K562 (cell line): ENCODE measurements at regions not wholly inside any gene's neighbourhood (a gene's known extent, or its start where the extent isn't known, plus 50 kb on each side); places are given as distances from the start of the nearest gene placed in this dataset.

ENCODE experiments used
- ATAC-seq: fragments of 200-7000 bp; cut with Tn5 transposase; 3 replicates; pipeline ENCODE4 v1.9.1; 2020; ENCODE audit warnings: moderate library complexity
- BruUV-seq: library from RNA; stranded (reverse); fragments of 400-500 nt; replicated peaks from 2 replicates; lab custom pipeline; 2021; lab: Mats Ljungman, UMichigan
- CTCF ChIA-PET: fragments of 300-600 bp; formaldehyde crosslinking; extraction: SDS; loops from one replicate; lab custom pipeline; 2021; ENCODE audit warnings: low intra/inter-chr PET ratio; lab: Yijun Ruan, JAX
- POLR2A ChIA-PET: fragments of 300-600, 350-650 bp; sonication (Branson Sonifier 250); formaldehyde crosslinking; extraction: SDS; loops from one replicate; lab custom pipeline; 2021; ENCODE audit warnings: antibody characterized with exemption, inconsistent platforms; lab: Yijun Ruan, JAX
- DNase-seq, 4 experiments: peaks; one replicate each; pipeline versions ENCODE4 v3.0.0 to v3.0.0-alpha.2; 2011 to 2018; ENCODE audit warnings: low spot score in 3 of 4, mixed read lengths in 3 of 4; ENCODE audit errors: extremely low read depth in 1 of 4
- FAIRE-seq: peaks from 2 replicates; lab custom pipeline; 2011; peaks lifted over from hg19 to GRCh38; lab: Jason Lieb, UNC
- H2AFZ ChIP-seq: 2 replicates; pipeline ENCODE4 v1.6.0; 2011; ENCODE audit warnings: low read depth, low read length, control low read depth, inconsistent platforms
- H3K27ac ChIP-seq: fragments of 200-600 bp; 3 replicates; pipeline ENCODE4 v1.8.0; 2011; ENCODE audit warnings: low read depth, mild to moderate bottlenecking, control low read depth, inconsistent platforms, low read length, moderate library complexity, mixed read lengths; ENCODE audit errors: extremely low read depth
- H3K27me3 ChIP-seq, 2 experiments: fragments of 300-600 bp in 1 of 2; 2 replicates in 1 of 2; 3 replicates in 1 of 2; pipeline versions ENCODE4 v1.6.0 to v1.8.0; 2011; ENCODE audit warnings: inconsistent platforms in 2 of 2, low read length in 2 of 2, mild to moderate bottlenecking in 1 of 2, mixed read lengths in 1 of 2, moderate library complexity in 1 of 2; ENCODE audit not compliant: control insufficient read depth in 2 of 2, insufficient read depth in 2 of 2
- H3K36me3 ChIP-seq: fragments of 300-600 bp; 3 replicates; pipeline ENCODE4 v1.8.0; 2011; ENCODE audit warnings: mild to moderate bottlenecking, low read length, inconsistent platforms; ENCODE audit not compliant: control insufficient read depth, insufficient read depth
- H3K4me1 ChIP-seq, 2 experiments: fragments of 200-600 bp in 1 of 2; replicated peaks in 1 of 2; 2 replicates in 1 of 2; 3 replicates in 1 of 2; pipeline versions ENCODE4 v1.5.1 to v1.8.0; 2011; ENCODE audit warnings: inconsistent platforms in 2 of 2, low read length in 2 of 2, mild to moderate bottlenecking in 1 of 2, mixed read lengths in 1 of 2, moderate library complexity in 1 of 2; ENCODE audit not compliant: control insufficient read depth in 2 of 2, insufficient read depth in 2 of 2
- H3K4me2 ChIP-seq: 2 replicates; pipeline ENCODE4 v1.6.1; 2011; ENCODE audit warnings: low read length, control low read depth, inconsistent platforms, mixed read lengths; ENCODE audit not compliant: insufficient read depth
- H3K4me3 ChIP-seq: fragments of 200-600 bp; sonication (generic), shearing (Covaris generic); 2 replicates; pipeline ENCODE4 v1.5.1; 2016; ENCODE audit warnings: control low read depth, inconsistent platforms
- H3K79me2 ChIP-seq: fragments of 200-600 bp; 3 replicates; pipeline ENCODE4 v1.8.0; 2011; ENCODE audit warnings: low read length, inconsistent platforms; ENCODE audit not compliant: control insufficient read depth, insufficient read depth
- H3K9ac ChIP-seq, 2 experiments: 2 replicates each; pipeline versions ENCODE4 v1.6.0 to v1.6.1; 2011; ENCODE audit warnings: low read depth in 2 of 2, low read length in 2 of 2, control low read depth in 1 of 2, inconsistent platforms in 1 of 2, mild to moderate bottlenecking in 1 of 2, mixed read lengths in 1 of 2; ENCODE audit not compliant: insufficient read depth in 1 of 2
- H3K9me1 ChIP-seq: one replicate; pipeline ENCODE4 v1.6.0; 2011; ENCODE audit warnings: inconsistent platforms, mild to moderate bottlenecking, low read length, moderate library complexity; ENCODE audit not compliant: control insufficient read depth, insufficient read depth
- H3K9me3 ChIP-seq: replicated peaks from 2 replicates; pipeline ENCODE4 v1.5.1; 2011; ENCODE audit warnings: low read depth, low read length, inconsistent platforms; ENCODE audit not compliant: control insufficient read depth, insufficient read depth
- H4K20me1 ChIP-seq: replicated peaks from 2 replicates; pipeline ENCODE4 v1.6.1; 2011; ENCODE audit warnings: low read length, inconsistent platforms, mixed read lengths; ENCODE audit not compliant: control insufficient read depth, insufficient read depth
- DMBX1 ChIP-seq: fragments of 250-450 bp; sonication (Bioruptor Pico); IDR thresholded peaks from 2 replicates; pipeline ENCODE4 v1.8.0; 2022; ENCODE audit warnings: inconsistent platforms, mild to moderate bottlenecking, moderate library complexity, borderline replicate concordance
- FOSL1 ChIP-seq: fragments of 200-800 bp; sonication (Bioruptor generic); conservative IDR thresholded peaks from 2 replicates; pipeline ENCODE4 v1.6.1; 2016; ENCODE audit warnings: missing genetic modification characterization, missing compliant biosample characterization
- HDAC8 ChIP-seq: fragments of 450-650 bp; IDR thresholded peaks from 2 replicates; pipeline ENCODE4 v1.6.1; 2016; ENCODE audit warnings: mild to moderate bottlenecking, missing genetic modification characterization, moderate library complexity, missing compliant biosample characterization
- ILK ChIP-seq: fragments of 450-650 bp; IDR thresholded peaks from 2 replicates; pipeline ENCODE4 v1.6.1; 2016; ENCODE audit warnings: missing genetic modification characterization, low read depth, mild to moderate bottlenecking, missing compliant biosample characterization, moderate library complexity, borderline replicate concordance
- KLF6 ChIP-seq: fragments of 250-450 bp; sonication (Bioruptor Pico); IDR thresholded peaks from 2 replicates; pipeline ENCODE4 v1.4.0; 2020; ENCODE audit warnings: mild to moderate bottlenecking, moderate library complexity, borderline replicate concordance
- NCOR1 ChIP-seq: fragments of 450-650 bp; IDR thresholded peaks from 2 replicates; pipeline ENCODE4 v1.6.1; 2016; ENCODE audit warnings: mild to moderate bottlenecking, moderate library complexity
- RFX7 ChIP-seq: fragments of 250-450 bp; sonication (Bioruptor Pico); IDR thresholded peaks from 2 replicates; pipeline ENCODE4 v1.5.1; 2021; ENCODE audit warnings: mild to moderate bottlenecking
- SIN3B ChIP-seq: fragments of 450-650 bp; IDR thresholded peaks from 2 replicates; pipeline ENCODE4 v1.6.1; 2017; ENCODE audit warnings: low read depth, mild to moderate bottlenecking, moderate library complexity
- SMARCA5 ChIP-seq: fragments of 450-650 bp; IDR thresholded peaks from 2 replicates; pipeline ENCODE4 v1.6.1; 2016
- TCFL5 ChIP-seq: fragments of 250-450 bp; sonication (Bioruptor Pico); conservative IDR thresholded peaks from 2 replicates; pipeline ENCODE4 v1.6.1; 2021; ENCODE audit warnings: mild to moderate bottlenecking, moderate library complexity, matching md5 sums
- TEAD4 ChIP-seq, 2 experiments: sonication (generic) in 1 of 2; formaldehyde crosslinking in 1 of 2; IDR thresholded peaks; 2 replicates each; pipeline versions ENCODE4 v1.6.1 to v1.8.0; 2012 to 2022; ENCODE audit warnings: borderline replicate concordance in 1 of 2, inconsistent platforms in 1 of 2, low read length in 1 of 2, mild to moderate bottlenecking in 1 of 2, missing genetic modification reagents in 1 of 2
- TRIM28 ChIP-seq: fragments of 450-650 bp; IDR thresholded peaks from 2 replicates; pipeline ENCODE4 v1.6.1; 2017
- ZNF174 ChIP-seq: fragments of 250-450 bp; sonication (Bioruptor Pico); IDR thresholded peaks from 2 replicates; pipeline ENCODE4 v1.4.0; 2020; ENCODE audit warnings: mild to moderate bottlenecking
- ZNF444 ChIP-seq: fragments of 250-450 bp; sonication (Bioruptor Pico); IDR thresholded peaks from 2 replicates; pipeline ENCODE4 v1.4.0; 2020; ENCODE audit warnings: mild to moderate bottlenecking, moderate library complexity
- ZNF561 ChIP-seq: fragments of 450-650 bp; formaldehyde crosslinking; conservative IDR thresholded peaks from 2 replicates; pipeline ENCODE4 v1.4.0; 2020; ENCODE audit warnings: mild to moderate bottlenecking, moderate library complexity
- ZNF785 ChIP-seq: fragments of 250-450 bp; sonication (Bioruptor Pico); IDR thresholded peaks from 2 replicates; pipeline ENCODE4 v1.4.0; 2020; ENCODE audit warnings: mild to moderate bottlenecking
- ZNF830 ChIP-seq: fragments of 250-450 bp; sonication (Bioruptor Pico); IDR thresholded peaks from 2 replicates; pipeline ENCODE4 v1.5.0; 2021; ENCODE audit warnings: mild to moderate bottlenecking
- WGBS: fragments of 100-300 bp; shearing (Covaris generic); methylation state at CpG from one replicate; pipeline ENCODE4 v1.1.6; 2016; ENCODE audit warnings: low coverage, mixed read lengths; ENCODE audit not compliant: insufficient coverage; ENCODE audit errors: missing lambda C conversion rate; 5-methylcytosine and 5-hydroxymethylcytosine counted together
- in situ Hi-C: fragments of 300-500 bp; cut with MboI; formaldehyde crosslinking; loops from 4 replicates; pipeline ENCODE4 v1.15.0; 2018; ENCODE audit warnings: inconsistent platforms, mixed read lengths
- intact Hi-C: fragments of 100-400 bp; cut with micrococcal nuclease; formaldehyde crosslinking; loops from 2 replicates; pipeline ENCODE4 v1.14.2; 2022
- TF ChIP-seq, protein P1 (sequence below): fragments of 450-650 bp; IDR thresholded peaks from 2 replicates; pipeline ENCODE4 v1.6.1; 2017; ENCODE audit warnings: antibody characterized with exemption, mild to moderate bottlenecking
- TF ChIP-seq, protein P2 (sequence below): fragments of 450-650 bp; IDR thresholded peaks from 2 replicates; pipeline ENCODE4 v1.6.1; 2016; ENCODE audit warnings: antibody characterized with exemption

GRCh38 chr20:58567437-58567836 lies 52.2 kb upstream of the APCDD1L start:
- no peaks in the 10 kb centered on the region for H4K20me1 ChIP-seq
- peaks cover 45 to 61% of the 10 kb centered on the region in 2 experiments for H3K27me3 ChIP-seq
- FAIRE-seq, result no peak
- ChIA-PET CTCF (no interaction called here), POLR2A (interaction anchor here (0.7 kb wide), 1 partner anchor 837 kb away, joined by 3 read pairs; no protein-coding TSS in a partner anchor)
- DNase-seq, result no peak
- BruUV-seq, result no TSS peak
- intact Hi-C loops, result no loop called here
- no peak overlapping the region for H3K9ac ChIP-seq
- ATAC-seq, result no peak
- H3K9me1 ChIP-seq, result no peaks in the 10 kb centered on the region
- H3K4me3 ChIP-seq, result no peak overlapping the region
- no peaks in the 10 kb centered on the region for H3K79me2 ChIP-seq
- H3K27ac ChIP-seq, result no peak overlapping the region
- TF ChIP-seq ZNF561 (CRISPR knock-in tag) (no peak), ZNF444 (CRISPR knock-in tag) (no peak), RFX7 (no peak), DMBX1 (no peak), ZNF785 (no peak), SMARCA5 (no peak), HDAC8 (tag) (no peak), ZNF830 (no peak), TRIM28 (no peak), ILK (tag) (no peak), NCOR1 (no peak), SIN3B (no peak), FOSL1 (no peak), KLF6 (no peak), ZNF174 (CRISPR knock-in tag) (no peak), TEAD4 (IDR thresholded peaks at IDR 0.05; ENCODE audit: low read length) (no peak), TEAD4 (CRISPR knock-in tag; IDR thresholded peaks at IDR 0.05; ENCODE audit: borderline replicate concordance) (no peak), TCFL5 (no peak)
- TF ChIP-seq, protein P1, sequence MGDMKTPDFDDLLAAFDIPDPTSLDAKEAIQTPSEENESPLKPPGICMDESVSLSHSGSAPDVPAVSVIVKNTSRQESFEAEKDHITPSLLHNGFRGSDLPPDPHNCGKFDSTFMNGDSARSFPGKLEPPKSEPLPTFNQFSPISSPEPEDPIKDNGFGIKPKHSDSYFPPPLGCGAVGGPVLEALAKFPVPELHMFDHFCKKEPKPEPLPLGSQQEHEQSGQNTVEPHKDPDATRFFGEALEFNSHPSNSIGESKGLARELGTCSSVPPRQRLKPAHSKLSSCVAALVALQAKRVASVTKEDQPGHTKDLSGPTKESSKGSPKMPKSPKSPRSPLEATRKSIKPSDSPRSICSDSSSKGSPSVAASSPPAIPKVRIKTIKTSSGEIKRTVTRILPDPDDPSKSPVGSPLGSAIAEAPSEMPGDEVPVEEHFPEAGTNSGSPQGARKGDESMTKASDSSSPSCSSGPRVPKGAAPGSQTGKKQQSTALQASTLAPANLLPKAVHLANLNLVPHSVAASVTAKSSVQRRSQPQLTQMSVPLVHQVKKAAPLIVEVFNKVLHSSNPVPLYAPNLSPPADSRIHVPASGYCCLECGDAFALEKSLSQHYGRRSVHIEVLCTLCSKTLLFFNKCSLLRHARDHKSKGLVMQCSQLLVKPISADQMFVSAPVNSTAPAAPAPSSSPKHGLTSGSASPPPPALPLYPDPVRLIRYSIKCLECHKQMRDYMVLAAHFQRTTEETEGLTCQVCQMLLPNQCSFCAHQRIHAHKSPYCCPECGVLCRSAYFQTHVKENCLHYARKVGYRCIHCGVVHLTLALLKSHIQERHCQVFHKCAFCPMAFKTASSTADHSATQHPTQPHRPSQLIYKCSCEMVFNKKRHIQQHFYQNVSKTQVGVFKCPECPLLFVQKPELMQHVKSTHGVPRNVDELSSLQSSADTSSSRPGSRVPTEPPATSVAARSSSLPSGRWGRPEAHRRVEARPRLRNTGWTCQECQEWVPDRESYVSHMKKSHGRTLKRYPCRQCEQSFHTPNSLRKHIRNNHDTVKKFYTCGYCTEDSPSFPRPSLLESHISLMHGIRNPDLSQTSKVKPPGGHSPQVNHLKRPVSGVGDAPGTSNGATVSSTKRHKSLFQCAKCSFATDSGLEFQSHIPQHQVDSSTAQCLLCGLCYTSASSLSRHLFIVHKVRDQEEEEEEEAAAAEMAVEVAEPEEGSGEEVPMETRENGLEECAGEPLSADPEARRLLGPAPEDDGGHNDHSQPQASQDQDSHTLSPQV, result no peak
- TF ChIP-seq, protein P2, sequence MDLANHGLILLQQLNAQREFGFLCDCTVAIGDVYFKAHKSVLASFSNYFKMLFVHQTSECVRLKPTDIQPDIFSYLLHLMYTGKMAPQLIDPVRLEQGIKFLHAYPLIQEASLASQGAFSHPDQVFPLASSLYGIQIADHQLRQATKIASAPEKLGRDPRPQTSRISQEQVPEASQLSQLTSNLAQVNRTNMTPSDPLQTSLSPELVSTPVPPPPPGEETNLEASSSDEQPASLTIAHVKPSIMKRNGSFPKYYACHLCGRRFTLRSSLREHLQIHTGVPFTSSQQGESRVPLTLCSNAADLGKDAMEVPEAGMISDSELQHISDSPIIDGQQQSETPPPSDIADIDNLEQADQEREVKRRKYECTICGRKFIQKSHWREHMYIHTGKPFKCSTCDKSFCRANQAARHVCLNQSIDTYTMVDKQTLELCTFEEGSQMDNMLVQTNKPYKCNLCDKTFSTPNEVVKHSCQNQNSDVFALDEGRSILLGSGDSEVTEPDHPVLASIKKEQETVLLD, result no peak
- 0% methylated on average over 13 of the region's 13 CpGs for WGBS
- no peaks in the 10 kb centered on the region; the same call in 1 of the 2 replicates for H3K9me3 ChIP-seq
- no peaks in the 10 kb centered on the region for H3K36me3 ChIP-seq
- H3K4me2 ChIP-seq, result no peak overlapping the region
- H2AFZ ChIP-seq, result no peak overlapping the region
- H3K4me1 ChIP-seq, result peaks cover 0 to 3% of the 10 kb centered on the region in 2 experiments; a peak in 1 of 5 replicates
- in situ Hi-C loops, result no loop called here
